Caco-2 (cell line): ENCODE measurements at regions not wholly inside any gene's neighbourhood (a gene's known extent, or its start where the extent isn't known, plus 50 kb on each side); places are given as distances from the start of the nearest gene placed in this dataset.

Source experiments
- BruUV-seq: library from RNA; stranded (reverse); fragments of 400-500 nt; replicated peaks from 2 replicates; lab custom pipeline; 2021; lab: Mats Ljungman, UMichigan
- CTCF ChIA-PET: fragments of 300-600 bp; sonication (Branson Sonifier 250); formaldehyde crosslinking; loops from one replicate; lab custom pipeline; 2022; ENCODE audit warnings: antibody characterized with exemption; lab: Charles Lee
- POLR2A ChIA-PET: fragments of 300-600 bp; sonication (Branson Sonifier 250); formaldehyde crosslinking; loops from one replicate; lab custom pipeline; 2022; ENCODE audit warnings: antibody characterized with exemption; lab: Charles Lee
- DNase-seq, 2 experiments: peaks; one replicate each; pipeline versions ENCODE4 v3.0.0 to v3.0.0-alpha.2; 2020 to 2022
- H3K27me3 ChIP-seq: replicated peaks from 2 replicates; pipeline ENCODE4 v1.6.0; 2011; ENCODE audit warnings: low read length; ENCODE audit not compliant: control insufficient read depth, insufficient read depth
- H3K36me3 ChIP-seq: 2 replicates; pipeline ENCODE4 v1.5.1; 2011; ENCODE audit warnings: low read length; ENCODE audit not compliant: control insufficient read depth, insufficient read depth
- H3K4me1 ChIP-seq: fragments of 250-450 bp; sonication (Bioruptor Pico); 2 replicates; pipeline ENCODE4 v1.5.1; 2020; ENCODE audit warnings: mild to moderate bottlenecking
- H3K4me3 ChIP-seq: 2 replicates; pipeline ENCODE4 v1.5.1; 2011; ENCODE audit warnings: low read depth, mild to moderate bottlenecking, control low read depth, low read length
- H3K9me3 ChIP-seq: fragments of 250-450 bp; sonication (Bioruptor Pico); 2 replicates; pipeline ENCODE4 v1.5.1; 2020; ENCODE audit warnings: mild to moderate bottlenecking, moderate library complexity
- H3K27ac Mint-ChIP-seq: one replicate; pipeline ENCODE4 v1.8.0; 2022; ENCODE audit warnings: mixed read lengths; ENCODE audit not compliant: unreplicated experiment
- H3K27me3 Mint-ChIP-seq: one replicate; pipeline ENCODE4 v1.8.0; 2022; ENCODE audit warnings: mixed read lengths; ENCODE audit not compliant: insufficient read depth, unreplicated experiment
- H3K36me3 Mint-ChIP-seq: one replicate; pipeline ENCODE4 v1.8.0; 2022; ENCODE audit warnings: mild to moderate bottlenecking, mixed read lengths; ENCODE audit not compliant: insufficient read depth, unreplicated experiment
- H3K4me1 Mint-ChIP-seq: one replicate; pipeline ENCODE4 v1.8.0; 2022; ENCODE audit warnings: low read depth, mixed read lengths; ENCODE audit not compliant: unreplicated experiment
- H3K4me3 Mint-ChIP-seq: one replicate; pipeline ENCODE4 v1.8.0; 2022; ENCODE audit warnings: mild to moderate bottlenecking, moderate library complexity, mixed read lengths; ENCODE audit not compliant: unreplicated experiment
- H3K9me3 Mint-ChIP-seq: one replicate; pipeline ENCODE4 v1.8.0; 2022; ENCODE audit warnings: mixed read lengths; ENCODE audit not compliant: unreplicated experiment
- intact Hi-C: fragments of 100-400 bp; cut with micrococcal nuclease; formaldehyde crosslinking; loops from one replicate; pipeline ENCODE4 v1.10.0; 2022; ENCODE audit not compliant: unreplicated experiment
- TF ChIP-seq, protein P1 (sequence below), 2 experiments: fragments of 200-600 bp in 1 of 2; IDR thresholded peaks; 1 replicate in 1 of 2; 2 replicates in 1 of 2; pipeline versions ENCODE4 v1.5.1 to v1.8.0; 2011 to 2022; ENCODE audit warnings: antibody characterized with exemption in 1 of 2, control low read depth in 1 of 2, inconsistent platforms in 1 of 2, low read depth in 1 of 2, low read length in 1 of 2, mild to moderate bottlenecking in 1 of 2, moderate library complexity in 1 of 2; ENCODE audit not compliant: insufficient read depth in 1 of 2, severe bottlenecking in 1 of 2, unreplicated experiment in 1 of 2

DNA sequence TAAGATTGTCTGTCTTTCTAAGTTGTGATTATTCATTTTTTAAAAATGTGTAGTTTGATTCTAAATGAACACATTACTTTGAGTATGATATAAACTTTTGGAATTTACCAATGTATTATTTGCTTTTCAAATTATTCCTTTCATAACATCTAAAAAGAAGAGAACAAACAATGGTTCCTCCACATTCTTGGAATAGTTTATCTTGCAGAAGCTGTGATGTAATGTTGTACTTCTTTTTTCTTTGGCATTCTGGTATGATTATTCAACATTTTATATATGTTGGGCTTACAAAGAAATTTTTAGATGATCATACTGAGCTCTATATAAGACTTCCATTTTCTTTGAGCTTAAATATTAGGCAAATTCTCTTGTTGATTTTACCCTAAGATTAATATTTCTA is 419.2 kb downstream of the DIPK2A start:
- Mint-ChIP-seq H3K9me3 (no peaks in the 10 kb centered on the region), H3K4me3 (no peak overlapping the region), H3K27ac (no peak overlapping the region), H3K27me3 (no peaks in the 10 kb centered on the region), H3K36me3 (no peaks in the 10 kb centered on the region), H3K4me1 (peaks cover 6% of the 10 kb centered on the region)
- Histone ChIP-seq H3K27me3 (no peaks in the 10 kb centered on the region), H3K4me1 (no peaks in the 10 kb centered on the region), H3K4me3 (no peak overlapping the region), H3K9me3 (no peaks in the 10 kb centered on the region), H3K36me3 (no peaks in the 10 kb centered on the region)
- intact Hi-C loops, result no loop called here
- no peak for DNase-seq
- CTCF ChIA-PET, result no interaction called here
- TF ChIP-seq, protein P1, sequence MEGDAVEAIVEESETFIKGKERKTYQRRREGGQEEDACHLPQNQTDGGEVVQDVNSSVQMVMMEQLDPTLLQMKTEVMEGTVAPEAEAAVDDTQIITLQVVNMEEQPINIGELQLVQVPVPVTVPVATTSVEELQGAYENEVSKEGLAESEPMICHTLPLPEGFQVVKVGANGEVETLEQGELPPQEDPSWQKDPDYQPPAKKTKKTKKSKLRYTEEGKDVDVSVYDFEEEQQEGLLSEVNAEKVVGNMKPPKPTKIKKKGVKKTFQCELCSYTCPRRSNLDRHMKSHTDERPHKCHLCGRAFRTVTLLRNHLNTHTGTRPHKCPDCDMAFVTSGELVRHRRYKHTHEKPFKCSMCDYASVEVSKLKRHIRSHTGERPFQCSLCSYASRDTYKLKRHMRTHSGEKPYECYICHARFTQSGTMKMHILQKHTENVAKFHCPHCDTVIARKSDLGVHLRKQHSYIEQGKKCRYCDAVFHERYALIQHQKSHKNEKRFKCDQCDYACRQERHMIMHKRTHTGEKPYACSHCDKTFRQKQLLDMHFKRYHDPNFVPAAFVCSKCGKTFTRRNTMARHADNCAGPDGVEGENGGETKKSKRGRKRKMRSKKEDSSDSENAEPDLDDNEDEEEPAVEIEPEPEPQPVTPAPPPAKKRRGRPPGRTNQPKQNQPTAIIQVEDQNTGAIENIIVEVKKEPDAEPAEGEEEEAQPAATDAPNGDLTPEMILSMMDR (IDR thresholded peaks at IDR 0.05; ENCODE audit: insufficient read depth in 1 of 2, low read depth in 1 of 2, low read length in 1 of 2, severe bottlenecking in 1 of 2, unreplicated experiment in 1 of 2), result no peak
- POLR2A ChIA-PET, result no interaction called here
- BruUV-seq, result no TSS peak

DNA sequence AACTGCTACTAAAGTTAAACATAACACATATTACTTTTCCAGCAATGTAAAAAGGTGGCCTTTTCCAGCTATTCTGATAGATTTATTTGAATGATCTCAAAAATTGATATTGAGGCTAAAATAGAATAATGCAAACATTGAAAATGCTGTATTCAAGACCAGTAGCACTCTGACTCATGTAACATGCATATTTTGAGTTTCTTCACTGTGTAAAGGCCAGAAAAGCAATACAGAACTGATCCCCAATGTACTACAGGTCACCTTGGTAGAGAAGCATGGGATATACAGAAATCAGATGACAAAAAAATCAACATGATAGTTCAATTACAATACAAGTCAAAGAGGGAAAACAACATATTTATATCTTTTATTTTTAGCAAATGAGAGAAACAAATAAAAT is 419.6 kb downstream of the DIPK2A start:
- TF ChIP-seq, protein P1 (IDR thresholded peaks at IDR 0.05; ENCODE audit: insufficient read depth in 1 of 2, low read depth in 1 of 2, low read length in 1 of 2, severe bottlenecking in 1 of 2, unreplicated experiment in 1 of 2), result no peak
- Histone ChIP-seq H3K27me3 (no peaks in the 10 kb centered on the region), H3K36me3 (no peaks in the 10 kb centered on the region), H3K4me3 (no peak overlapping the region), H3K9me3 (no peaks in the 10 kb centered on the region), H3K4me1 (no peaks in the 10 kb centered on the region)
- Mint-ChIP-seq H3K27ac (no peak overlapping the region), H3K36me3 (no peaks in the 10 kb centered on the region), H3K4me1 (peaks cover 6% of the 10 kb centered on the region), H3K9me3 (peaks cover 2% of the 10 kb centered on the region), H3K4me3 (no peak overlapping the region), H3K27me3 (no peaks in the 10 kb centered on the region)
- no TSS peak for BruUV-seq
- no peak for DNase-seq
- ChIA-PET POLR2A (no interaction called here), CTCF (no interaction called here)
- intact Hi-C loops, result no loop called here

DNA sequence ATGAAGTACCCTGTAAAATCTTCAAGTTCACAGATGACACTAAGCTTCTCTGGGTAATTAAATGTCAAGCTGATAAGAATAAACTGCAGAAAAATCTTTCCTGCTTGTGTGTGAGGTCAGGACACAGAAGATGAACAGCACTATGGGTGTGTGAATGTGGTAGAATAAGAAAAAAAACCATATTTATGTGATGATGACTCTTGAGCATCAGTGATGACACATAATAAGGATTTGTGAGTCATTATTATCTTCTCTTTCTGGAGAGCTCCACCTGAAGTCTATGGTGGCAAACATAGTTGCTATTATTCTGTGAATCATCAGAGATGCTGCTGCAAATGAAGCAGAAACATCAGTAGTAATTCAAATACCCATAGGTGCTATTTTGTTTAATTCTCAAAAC is 422.4 kb downstream of the DIPK2A start:
- TF ChIP-seq, protein P1 (IDR thresholded peaks at IDR 0.05; ENCODE audit: insufficient read depth in 1 of 2, low read depth in 1 of 2, low read length in 1 of 2, severe bottlenecking in 1 of 2, unreplicated experiment in 1 of 2), result no peak
- DNase-seq, result no peak
- no peaks in the 10 kb centered on the region for H3K27me3 Mint-ChIP-seq
- no peak overlapping the region for H3K4me3 Mint-ChIP-seq
- intact Hi-C loops, result no loop called here
- H3K9me3 Mint-ChIP-seq, result peaks cover 15% of the 10 kb centered on the region
- H3K27me3 ChIP-seq, result no peaks in the 10 kb centered on the region
- no peaks in the 10 kb centered on the region for H3K36me3 ChIP-seq
- 0 out of 2 replicates have a peak, but pooled peaks cover 2% of the 10 kb centered on the region for H3K9me3 ChIP-seq
- CTCF ChIA-PET, result no interaction called here
- POLR2A ChIA-PET, result no interaction called here
- H3K4me1 Mint-ChIP-seq, result peaks cover 6% of the 10 kb centered on the region
- no peak overlapping the region for H3K4me3 ChIP-seq
- BruUV-seq, result no TSS peak
- H3K27ac Mint-ChIP-seq, result no peak overlapping the region
- no peaks in the 10 kb centered on the region for H3K36me3 Mint-ChIP-seq
- H3K4me1 ChIP-seq, result no peaks in the 10 kb centered on the region
